HEK293 (cell line): ENCODE measurements at regions not wholly inside any gene's neighbourhood (a gene's known extent, or its start where the extent isn't known, plus 50 kb on each side); places are given as distances from the start of the nearest gene placed in this dataset.

Experiments used
- BCL11A ChIP-seq: fragments of 450-650 bp; formaldehyde crosslinking; IDR thresholded peaks from 2 replicates; pipeline ENCODE4 v1.5.1; 2016; ENCODE audit warnings: low read depth, missing biosample characterization, missing genetic modification characterization
- FEZF1 ChIP-seq: fragments of 450-650 bp; formaldehyde crosslinking; IDR thresholded peaks from 2 replicates; pipeline ENCODE4 v1.5.1; 2016; ENCODE audit warnings: missing biosample characterization, missing genetic modification characterization
- IKZF3 ChIP-seq: fragments of 450-650 bp; IDR thresholded peaks from 2 replicates; pipeline ENCODE4 v1.5.0; 2018; ENCODE audit warnings: missing biosample characterization, mild to moderate bottlenecking, missing genetic modification characterization, moderate library complexity
- KLF10 ChIP-seq: fragments of 450-650 bp; IDR thresholded peaks from 2 replicates; pipeline ENCODE4 v1.5.1; 2018; ENCODE audit warnings: missing biosample characterization, mild to moderate bottlenecking, missing genetic modification characterization
- MEIS1 ChIP-seq: sonication (generic); formaldehyde crosslinking; IDR thresholded peaks from 2 replicates; pipeline ENCODE4 v1.8.1; 2022; ENCODE audit warnings: missing genetic modification reagents, mild to moderate bottlenecking, borderline replicate concordance
- MZF1 ChIP-seq: fragments of 450-650 bp; formaldehyde crosslinking; IDR thresholded peaks from 2 replicates; pipeline ENCODE4 v1.5.1; 2017; ENCODE audit warnings: missing biosample characterization, missing genetic modification characterization, borderline replicate concordance
- PRDM10 ChIP-seq: fragments of 450-650 bp; formaldehyde crosslinking; IDR thresholded peaks from 2 replicates; pipeline ENCODE4 v1.5.1; 2016; ENCODE audit warnings: missing biosample characterization, missing genetic modification characterization
- SCRT1 ChIP-seq: fragments of 450-650 bp; formaldehyde crosslinking; IDR thresholded peaks from 2 replicates; pipeline ENCODE4 v1.5.1; 2016; ENCODE audit warnings: missing biosample characterization, missing genetic modification characterization, borderline replicate concordance
- SCRT2 ChIP-seq: fragments of 450-650 bp; formaldehyde crosslinking; IDR thresholded peaks from 2 replicates; pipeline ENCODE4 v1.5.1; 2016; ENCODE audit warnings: missing biosample characterization, missing genetic modification characterization
- SP2 ChIP-seq: fragments of 450-650 bp; formaldehyde crosslinking; IDR thresholded peaks from 2 replicates; pipeline ENCODE4 v1.5.1; 2016; ENCODE audit warnings: missing biosample characterization, missing genetic modification characterization
- SP7 ChIP-seq: fragments of 450-650 bp; formaldehyde crosslinking; IDR thresholded peaks from 2 replicates; pipeline ENCODE4 v1.5.1; 2016; ENCODE audit warnings: missing biosample characterization, missing genetic modification characterization
- TSHZ1 ChIP-seq: fragments of 450-650 bp; formaldehyde crosslinking; IDR thresholded peaks from 2 replicates; pipeline ENCODE4 v1.5.1; 2016; ENCODE audit warnings: missing biosample characterization, missing genetic modification characterization, borderline replicate concordance
- WT1 ChIP-seq: fragments of 450-650 bp; formaldehyde crosslinking; IDR thresholded peaks from 2 replicates; pipeline ENCODE4 v1.5.1; 2016; ENCODE audit warnings: missing biosample characterization, missing genetic modification characterization
- YY1 ChIP-seq: fragments of 450-650 bp; formaldehyde crosslinking; IDR thresholded peaks from 2 replicates; pipeline ENCODE4 v1.5.1; 2018; ENCODE audit warnings: missing biosample characterization, missing genetic modification characterization
- ZBTB44 ChIP-seq: fragments of 450-650 bp; IDR thresholded peaks from 2 replicates; pipeline ENCODE4 v1.5.1; 2018; ENCODE audit warnings: missing biosample characterization, mild to moderate bottlenecking, missing genetic modification characterization
- ZFP69B ChIP-seq: fragments of 450-650 bp; formaldehyde crosslinking; IDR thresholded peaks from 2 replicates; pipeline ENCODE4 v1.5.1; 2016; ENCODE audit warnings: missing biosample characterization, missing genetic modification characterization
- ZNF2 ChIP-seq: fragments of 450-650 bp; formaldehyde crosslinking; IDR thresholded peaks from 2 replicates; pipeline ENCODE4 v1.5.1; 2016; ENCODE audit warnings: missing biosample characterization, missing genetic modification characterization
- ZNF266 ChIP-seq: fragments of 450-650 bp; formaldehyde crosslinking; IDR thresholded peaks from 2 replicates; pipeline ENCODE4 v1.5.1; 2016; ENCODE audit warnings: missing biosample characterization, missing genetic modification characterization, low read depth
- ZNF302 ChIP-seq: fragments of 450-650 bp; formaldehyde crosslinking; IDR thresholded peaks from 2 replicates; pipeline ENCODE4 v1.5.1; 2016; ENCODE audit warnings: missing biosample characterization, missing genetic modification characterization, low read depth
- ZNF335 ChIP-seq: fragments of 450-650 bp; formaldehyde crosslinking; conservative IDR thresholded peaks from 2 replicates; pipeline ENCODE4 v1.5.1; 2016; ENCODE audit warnings: missing biosample characterization, missing genetic modification characterization
- ZNF391 ChIP-seq: fragments of 450-650 bp; formaldehyde crosslinking; IDR thresholded peaks from 2 replicates; pipeline ENCODE4 v1.5.1; 2016; ENCODE audit warnings: low read depth, missing biosample characterization, missing genetic modification characterization, borderline replicate concordance
- ZNF394 ChIP-seq: fragments of 450-650 bp; formaldehyde crosslinking; IDR thresholded peaks from 2 replicates; pipeline ENCODE4 v1.5.1; 2016; ENCODE audit warnings: missing biosample characterization, missing genetic modification characterization, mild to moderate bottlenecking, moderate library complexity, borderline replicate concordance
- ZNF488 ChIP-seq: fragments of 450-650 bp; formaldehyde crosslinking; IDR thresholded peaks from 2 replicates; pipeline ENCODE4 v1.5.1; 2016; ENCODE audit warnings: missing biosample characterization, missing genetic modification characterization
- ZNF548 ChIP-seq: fragments of 450-650 bp; formaldehyde crosslinking; IDR thresholded peaks from 2 replicates; pipeline ENCODE4 v1.5.1; 2016; ENCODE audit warnings: missing biosample characterization, missing genetic modification characterization
- ZNF596 ChIP-seq: fragments of 450-650 bp; IDR thresholded peaks from 2 replicates; pipeline ENCODE4 v1.5.0; 2018; ENCODE audit warnings: missing biosample characterization, mild to moderate bottlenecking, missing genetic modification characterization, moderate library complexity
- ZNF843 ChIP-seq: fragments of 450-650 bp; formaldehyde crosslinking; IDR thresholded peaks from 2 replicates; pipeline ENCODE4 v1.5.1; 2016; ENCODE audit warnings: missing biosample characterization, missing genetic modification characterization

DNA sequence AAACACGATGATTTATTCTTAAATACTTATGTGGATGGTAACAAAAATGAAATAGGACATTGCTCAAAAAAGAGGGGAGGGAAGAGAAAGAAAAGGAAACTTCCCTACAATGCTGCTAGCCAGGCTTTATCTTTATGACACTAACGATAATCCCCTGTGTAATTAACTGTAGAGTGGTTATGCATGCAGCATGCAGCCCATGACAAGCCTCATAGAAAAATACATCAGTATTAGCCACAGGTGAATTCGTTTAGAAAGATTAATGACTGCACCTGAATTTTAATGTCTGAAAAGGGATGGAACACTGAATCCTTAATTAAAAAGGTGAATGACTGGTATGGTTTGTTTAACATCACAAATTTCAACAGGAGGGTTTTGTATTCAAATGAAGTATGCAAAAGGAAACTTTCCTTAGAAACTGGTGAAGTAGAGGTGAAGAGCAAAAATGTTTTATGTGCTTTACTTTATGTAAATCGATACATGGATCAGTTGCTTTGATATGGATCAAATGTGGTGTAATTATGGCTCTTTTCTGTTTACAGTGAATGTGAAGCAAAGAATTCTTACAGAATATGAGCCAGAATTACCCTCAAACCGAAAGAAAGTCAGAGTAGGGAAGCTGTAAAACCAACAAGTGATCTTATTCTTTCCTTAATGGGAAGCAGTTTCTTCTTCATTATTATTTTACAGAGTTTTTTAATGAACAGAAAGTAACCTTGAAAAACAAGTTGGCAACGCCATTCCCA, 569.6 kb upstream of the ADGRL2 start (continued):
- TF ChIP-seq PRDM10 (tag by site-specific recombination), result 0 out of 2 replicates have a peak, but pooled peaks have one; percentile 11
- TF ChIP-seq MEIS1, result no peak
- 0 out of 2 replicates have a peak, but pooled peaks have one; percentile 37 for TF ChIP-seq ZNF2 (tag by site-specific recombination)
- TF ChIP-seq ZNF548 (tag by site-specific recombination), result no peak
- peak; percentile 77 for TF ChIP-seq FEZF1 (tag by site-specific recombination)
- 0 out of 2 replicates have a peak, but pooled peaks have one; percentile 15 for TF ChIP-seq ZNF335 (tag by site-specific recombination)
- no peak for TF ChIP-seq KLF10
- TF ChIP-seq SP7 (tag by site-specific recombination), result peak; percentile 77
- peak; percentile 90 for TF ChIP-seq ZNF843 (tag by site-specific recombination)
- no peak for TF ChIP-seq YY1 (tag by site-specific recombination)
- TF ChIP-seq BCL11A (tag by site-specific recombination), result 0 out of 2 replicates have a peak, but pooled peaks have one; percentile 35
- no peak for TF ChIP-seq SP2 (tag by site-specific recombination)
- peak; percentile 81; the same call in 1 of the 2 replicates for TF ChIP-seq MZF1 (tag by site-specific recombination)
- TF ChIP-seq ZNF596 (tag by site-specific recombination), result 0 out of 2 replicates have a peak, but pooled peaks have one; percentile 6
- TF ChIP-seq ZFP69B (tag by site-specific recombination), result no peak
- peak; percentile 60; the same call in 1 of the 2 replicates for TF ChIP-seq TSHZ1 (tag by site-specific recombination)
- peak; percentile 62 for TF ChIP-seq IKZF3 (tag by site-specific recombination)
- TF ChIP-seq ZNF391 (tag by site-specific recombination), result no peak
- peak; percentile 100 for TF ChIP-seq ZBTB44
- TF ChIP-seq ZNF488 (tag by site-specific recombination), result no peak
- peak; percentile 87 for TF ChIP-seq SCRT2
- TF ChIP-seq WT1, result peak; percentile 77
- TF ChIP-seq SCRT1 (tag by site-specific recombination), result peak; percentile 96
- TF ChIP-seq ZNF266 (tag by site-specific recombination), result no peak
- TF ChIP-seq ZNF302 (tag by site-specific recombination), result no peak
- TF ChIP-seq ZNF394 (tag by site-specific recombination), result no peak
- TF ChIP-seq, all 188 proteins: peak for 25
